Muscle of back (tissue), 3 donors: ENCODE measurements at regions not wholly inside any gene's neighbourhood (a gene's known extent, or its start where the extent isn't known, plus 50 kb on each side); places are given as distances from the start of the nearest gene placed in this dataset.

Experiments
- DNase-seq, 3 donors: peaks; one replicate each; pipeline versions ENCODE4 v3.0.0 to v3.0.0-alpha.2; 2013

DNA sequence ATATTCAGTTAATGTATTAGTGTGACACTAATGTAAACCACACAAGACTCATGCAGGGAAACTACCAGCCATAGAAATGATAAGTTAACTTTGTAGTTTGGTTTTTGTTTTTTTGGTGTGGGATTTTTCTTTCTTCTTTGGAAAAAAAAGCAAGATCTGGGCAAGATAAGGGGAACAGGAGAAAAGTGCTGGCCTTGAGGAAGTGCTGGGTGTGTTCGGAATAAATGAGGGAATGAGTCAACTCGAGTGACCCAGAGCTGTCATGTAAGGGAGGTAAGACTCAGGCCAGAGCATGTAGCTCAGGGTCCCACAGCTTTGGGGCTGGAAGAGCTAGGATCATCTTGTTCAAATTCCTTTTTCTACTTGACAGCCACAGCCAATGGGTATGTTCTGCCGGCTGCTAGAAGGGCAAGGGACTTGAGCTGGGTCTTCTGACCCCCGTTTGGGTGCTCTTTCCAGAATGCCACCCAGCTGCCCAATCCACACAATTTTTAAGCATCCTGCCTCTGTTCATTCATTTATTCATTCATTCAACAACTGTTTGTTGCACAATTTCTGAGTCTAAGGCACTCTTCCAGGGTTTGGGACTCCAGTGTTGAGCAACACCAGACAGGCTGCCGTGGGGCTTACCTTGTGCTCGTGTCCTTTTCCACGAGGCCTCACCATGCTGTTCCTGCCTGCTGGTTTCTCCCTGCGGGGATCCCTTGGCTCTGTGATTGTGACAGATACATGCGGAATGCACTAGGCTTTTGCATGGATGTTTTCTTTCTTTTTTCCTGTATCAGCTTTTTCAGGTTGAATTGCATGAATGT, 54.5 kb downstream of the CLDN34 start:
- DNase-seq, result no peak

DNA sequence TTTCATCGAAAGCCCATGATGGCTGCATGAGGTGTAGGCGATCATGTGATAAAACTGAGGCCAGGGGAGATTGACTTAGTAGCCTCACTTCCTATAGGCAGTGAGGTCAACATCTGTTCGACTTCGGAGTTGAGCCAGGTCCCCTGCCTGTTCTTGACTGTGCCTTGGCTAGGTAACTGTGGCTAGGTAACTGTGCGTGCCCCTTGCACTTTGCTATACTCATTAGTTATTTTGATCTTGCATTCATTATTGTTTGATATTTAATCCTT, 55.0 kb downstream of the CLDN34 start:
- DNase-seq, result no peak

DNA sequence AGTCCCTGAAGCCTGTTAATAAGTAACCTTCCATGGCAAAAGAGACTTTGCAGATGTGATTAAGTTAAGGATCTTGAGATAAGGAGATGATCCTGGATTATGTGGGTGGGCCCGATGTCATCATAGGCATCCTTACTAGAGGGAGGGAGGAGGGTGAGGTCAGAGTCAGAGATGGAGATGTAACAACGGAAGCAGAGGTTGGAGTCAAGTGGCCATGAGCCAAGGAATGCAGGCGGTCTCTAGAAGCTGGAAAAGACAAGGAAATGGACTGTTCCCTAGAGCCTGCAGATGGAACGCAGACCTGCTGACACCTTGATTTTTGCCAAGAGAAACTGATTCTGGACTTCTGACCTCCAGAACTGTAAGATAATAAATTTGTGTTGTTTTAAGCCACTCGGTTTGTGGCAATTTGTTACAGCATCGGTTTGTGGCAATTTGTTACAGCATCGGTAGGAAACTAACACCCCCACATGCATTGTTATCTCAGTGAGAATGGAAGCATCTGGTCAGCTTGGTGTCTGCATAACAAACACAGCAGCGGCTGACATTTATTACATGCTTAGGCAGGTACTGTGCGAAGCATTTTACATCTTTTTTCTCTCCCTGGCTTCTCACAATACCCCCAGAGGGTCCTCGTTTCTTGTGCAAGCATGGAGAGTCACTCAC, 55.6 kb downstream of the CLDN34 start:
- peak in 2 of 3 donors; percentile 38 to 70 for DNase-seq

DNA sequence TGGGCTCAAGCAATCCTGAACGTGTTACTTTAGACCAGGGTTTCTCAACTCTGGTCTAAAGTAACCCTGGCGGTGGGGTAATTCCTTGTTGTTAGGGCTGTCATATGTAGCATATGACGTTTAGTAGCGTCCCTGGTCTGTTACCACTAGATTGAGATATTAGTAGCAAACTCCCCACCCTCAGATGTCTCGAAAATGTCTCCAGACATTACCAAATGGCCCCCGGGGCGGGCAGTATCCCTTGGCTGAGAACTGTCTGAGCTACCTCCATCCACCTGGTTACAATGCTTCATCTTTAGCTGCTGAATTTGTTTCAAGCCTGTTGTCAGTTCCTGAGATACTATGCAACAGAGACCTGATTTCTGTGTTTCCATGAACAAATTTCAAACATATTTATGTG, 56.7 kb downstream of the CLDN34 start:
- no peak for DNase-seq

DNA sequence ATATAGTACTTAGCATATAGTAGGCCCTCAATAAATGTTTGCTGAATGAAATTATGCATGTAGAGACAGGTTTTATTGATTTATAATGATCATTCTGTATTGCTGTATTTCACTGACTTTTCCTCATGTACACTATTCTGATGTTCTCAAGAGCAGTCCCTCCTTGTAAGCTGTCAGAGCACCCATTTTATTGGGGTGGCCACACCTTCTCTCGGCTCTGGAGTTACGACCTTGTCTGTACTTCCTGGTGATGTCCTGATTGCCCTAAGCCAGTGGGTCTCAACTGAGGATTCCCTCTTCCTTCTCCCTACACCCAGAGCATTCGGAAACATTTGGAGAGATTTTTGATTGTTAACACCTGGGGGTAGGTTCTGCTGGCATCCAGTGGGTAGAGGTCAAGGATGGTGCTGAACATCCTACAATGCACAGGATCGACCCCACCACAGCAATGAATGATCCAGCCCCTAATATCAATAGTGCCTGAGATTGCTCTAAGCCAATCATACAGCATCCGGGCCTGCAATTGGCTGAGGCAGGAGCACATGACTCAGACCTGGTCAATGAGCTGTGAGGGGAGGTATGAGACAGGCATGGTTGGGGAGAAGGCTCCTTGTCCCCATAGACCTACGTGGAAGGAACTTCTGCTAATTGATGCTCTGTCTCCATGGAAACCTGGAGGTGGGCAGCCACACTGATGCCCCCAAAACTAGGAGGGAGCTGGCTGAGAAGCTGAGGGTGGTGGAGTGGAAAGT, 58.8 kb downstream of the CLDN34 start:
- DNase-seq, result no peak

DNA sequence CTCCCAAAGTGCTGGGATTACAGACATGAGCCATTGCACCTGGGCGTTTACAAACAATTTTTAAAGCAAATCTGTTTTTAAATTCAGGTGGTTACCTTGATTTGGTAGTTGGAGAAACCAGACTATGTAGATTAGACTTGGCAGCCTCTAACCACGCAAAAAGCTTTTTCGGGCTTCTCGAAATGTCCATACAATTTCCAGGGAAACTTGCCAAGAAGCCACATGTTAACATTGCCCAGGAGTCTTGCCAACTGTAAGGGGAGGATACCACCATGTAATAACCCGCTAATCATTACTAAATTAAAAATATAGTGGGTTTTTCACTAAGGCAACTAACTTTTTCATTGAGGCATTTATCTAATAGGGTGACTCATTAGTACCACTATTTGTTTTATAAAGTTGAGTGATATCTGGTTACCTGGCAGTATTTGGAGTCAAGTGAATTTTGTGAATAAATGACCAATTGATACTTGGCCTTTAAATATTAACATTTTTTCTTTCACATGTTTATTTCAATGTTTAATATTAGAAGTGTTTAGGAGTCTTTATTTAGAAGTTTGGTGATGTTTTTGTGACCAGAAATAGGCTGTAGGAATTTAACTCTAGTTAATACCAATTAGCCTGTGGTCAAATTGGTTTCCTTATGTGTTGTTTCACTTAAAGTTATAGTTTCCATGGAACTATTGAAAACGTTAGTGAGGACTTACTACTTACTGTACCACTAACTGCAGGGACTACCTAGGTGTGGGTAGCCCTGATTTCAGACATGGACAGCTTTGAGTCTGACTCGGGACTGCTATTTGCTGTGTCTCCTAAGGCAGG, 61.3 kb downstream of the CLDN34 start:
- DNase-seq, result no peak

DNA sequence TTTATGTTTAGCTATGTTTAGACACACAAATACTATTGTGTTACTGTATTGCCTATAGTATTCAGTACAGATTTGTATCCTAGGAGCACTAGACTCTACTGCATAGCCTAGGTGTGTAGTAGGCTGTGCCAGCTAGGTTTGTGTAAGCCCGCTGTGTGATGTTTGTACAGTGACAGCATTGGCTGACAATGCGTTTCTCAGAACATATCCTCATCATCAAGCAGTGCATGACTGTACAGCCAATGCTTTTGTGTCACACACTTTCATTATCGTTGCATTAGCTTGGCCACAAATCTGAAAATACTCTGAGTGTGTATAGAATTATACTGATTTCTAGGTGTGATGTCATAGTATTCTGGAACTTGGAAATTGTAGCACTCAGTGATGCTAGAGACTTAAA, 63.4 kb downstream of the CLDN34 start:
- DNase-seq, result no peak

DNA sequence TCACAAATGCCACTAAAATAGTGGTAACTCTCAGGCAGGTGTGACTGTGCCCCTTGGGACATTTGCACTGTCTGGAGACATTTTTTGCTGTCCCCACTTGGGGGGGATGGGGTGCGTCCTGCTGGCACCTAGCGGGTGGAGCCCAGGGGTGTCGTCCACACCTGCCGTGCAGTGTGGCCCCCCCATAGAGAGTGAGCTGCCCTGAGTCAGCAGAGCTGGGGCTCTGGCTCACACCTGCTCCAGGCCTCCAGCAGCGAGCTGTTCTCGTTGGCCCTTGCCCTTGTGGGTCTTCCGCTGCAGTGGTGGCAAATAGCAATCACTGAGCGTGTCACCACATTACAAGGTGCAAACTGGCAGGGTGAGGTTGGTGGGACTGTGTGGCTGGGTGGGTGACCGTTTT, 64.6 kb downstream of the CLDN34 start:
- DNase-seq, result no peak

DNA sequence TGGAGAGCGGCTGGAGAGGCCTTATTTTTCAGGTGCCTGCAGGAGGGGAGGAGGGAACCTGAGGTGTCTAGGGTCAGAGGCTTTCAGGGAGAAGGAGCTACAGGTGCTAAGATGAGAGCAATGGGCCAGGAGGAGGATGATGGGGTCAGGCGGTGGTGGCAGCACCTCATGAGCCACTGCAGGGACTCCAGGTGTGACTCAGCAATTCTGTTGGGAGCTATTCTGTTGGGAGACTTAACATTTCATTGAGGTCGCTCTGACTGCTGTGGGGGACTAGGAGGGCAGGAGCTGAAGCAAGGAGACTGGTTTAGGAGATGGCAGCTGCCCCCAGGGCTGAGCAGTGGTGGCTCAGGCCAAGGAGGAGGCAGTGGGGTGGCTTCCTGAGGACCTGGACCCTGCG, 65.0 kb downstream of the CLDN34 start:
- no peak for DNase-seq

DNA sequence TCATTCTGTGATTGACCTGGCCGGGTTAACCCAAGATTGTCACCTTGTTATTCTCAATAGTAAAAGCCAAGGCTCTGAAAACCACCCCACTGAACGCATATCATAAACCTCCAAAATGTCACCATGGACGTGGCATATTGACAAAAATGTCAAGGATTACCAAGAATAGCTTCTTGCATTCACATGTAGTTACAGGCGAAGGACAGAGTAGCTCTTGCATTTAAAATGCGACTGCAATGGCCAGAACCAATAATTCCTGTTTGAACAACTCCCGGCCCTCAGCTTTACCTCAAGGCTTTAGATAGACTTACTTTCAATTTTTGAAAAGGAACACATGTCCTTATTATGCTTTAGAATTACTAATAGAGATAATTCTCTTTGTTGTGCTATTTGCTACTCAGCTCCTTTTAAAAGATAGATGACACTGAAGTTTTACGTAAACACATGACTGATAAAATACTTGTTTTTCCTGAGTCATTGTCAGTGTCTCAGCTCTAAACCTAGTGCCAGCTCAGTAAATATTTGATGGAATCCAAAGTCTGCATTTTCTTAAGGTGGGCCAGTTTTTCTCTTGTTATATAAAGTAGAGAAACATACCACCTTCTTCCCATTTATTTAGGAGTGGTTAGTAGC, 66.3 kb downstream of the CLDN34 start:
- DNase-seq, result no peak

DNA sequence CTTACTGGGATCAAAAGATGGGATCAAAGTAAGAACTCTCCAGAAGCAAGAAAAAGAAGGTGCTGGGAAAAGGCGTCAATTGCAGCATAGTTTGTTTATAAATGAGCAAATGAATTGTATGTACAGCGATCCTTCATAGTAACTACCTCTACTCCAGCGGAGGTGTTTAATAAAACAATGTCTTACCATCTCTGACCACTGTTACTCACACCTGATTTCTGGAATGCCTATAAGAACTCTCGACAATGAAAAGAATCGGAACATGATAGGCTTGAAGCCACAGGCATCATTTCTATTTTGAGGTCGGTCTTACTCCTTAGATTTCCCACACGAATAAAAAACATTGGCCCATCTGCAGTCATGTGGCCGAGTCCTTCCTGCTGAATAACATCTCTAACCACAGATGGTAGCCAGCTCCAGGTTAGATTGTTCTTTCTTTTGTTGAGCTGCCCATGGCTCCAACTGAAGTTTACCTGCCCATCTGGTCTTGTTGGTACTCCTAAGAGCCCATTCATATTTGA, 67.6 kb downstream of the CLDN34 start:
- no peak for DNase-seq

DNA sequence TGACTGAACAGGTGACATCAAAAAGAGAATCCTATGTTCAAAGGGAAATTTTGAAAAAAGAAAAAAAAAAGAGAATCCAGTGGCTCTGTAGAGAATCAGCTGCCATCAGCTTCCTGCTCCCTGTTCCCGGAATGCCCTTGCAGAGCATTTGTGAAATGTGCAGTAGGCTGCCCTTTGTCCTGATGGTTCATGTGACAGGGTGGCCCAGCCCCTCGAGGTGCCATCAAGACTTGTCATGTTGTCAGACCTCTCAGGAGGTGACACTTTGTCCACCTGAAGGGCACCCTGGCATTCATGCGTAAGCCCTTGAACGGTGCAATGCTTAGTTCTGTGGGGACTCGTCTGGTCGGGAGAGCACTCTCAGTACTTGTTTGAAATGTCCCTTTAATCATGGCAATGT, 71.4 kb downstream of the CLDN34 start:
- no peak for DNase-seq

DNA sequence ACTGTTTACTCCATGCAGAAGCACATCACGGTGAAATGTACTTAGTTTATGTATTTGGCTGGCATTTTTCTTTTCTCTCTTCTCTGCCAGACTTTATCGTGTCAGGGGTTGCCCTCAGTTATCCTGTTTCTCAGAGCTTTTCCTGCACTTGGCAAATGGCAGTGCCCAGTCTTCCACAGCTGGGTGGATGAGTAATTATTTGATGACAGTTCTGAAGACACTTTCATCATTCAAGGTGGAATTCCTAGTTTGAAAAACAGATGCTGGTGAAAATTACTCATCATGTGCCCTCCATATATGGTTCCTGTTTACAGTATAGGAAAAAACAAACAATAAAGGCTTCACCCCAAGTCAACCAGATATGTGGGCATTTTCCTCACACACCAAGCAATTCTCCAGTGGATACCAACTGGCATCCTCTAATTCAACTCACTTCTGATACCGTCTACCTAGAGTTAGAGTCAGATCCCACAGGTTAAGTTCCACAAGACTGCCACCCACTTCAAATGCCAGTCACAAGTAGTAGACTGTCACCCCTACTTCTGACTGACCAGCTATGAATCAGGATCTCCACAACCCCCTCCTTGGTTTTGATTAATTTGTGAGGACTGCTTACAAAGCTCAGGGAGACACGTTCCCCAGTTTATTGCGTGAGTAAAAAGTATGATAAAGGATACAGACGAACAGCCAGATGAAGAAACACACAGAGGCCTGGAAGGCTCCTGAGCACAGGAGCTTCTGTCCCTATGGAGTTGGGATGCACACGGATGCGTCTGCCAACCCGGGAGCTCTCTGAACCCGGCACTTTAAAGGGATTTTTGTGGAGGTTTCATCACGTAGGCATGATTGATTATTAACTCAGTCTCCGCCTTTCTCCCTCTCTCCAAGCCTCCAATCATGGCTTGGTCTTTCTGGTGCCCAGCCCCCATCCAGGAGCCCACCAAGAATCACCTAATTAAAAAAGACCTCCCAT, 72.9 kb downstream of the CLDN34 start:
- DNase-seq, result no peak

DNA sequence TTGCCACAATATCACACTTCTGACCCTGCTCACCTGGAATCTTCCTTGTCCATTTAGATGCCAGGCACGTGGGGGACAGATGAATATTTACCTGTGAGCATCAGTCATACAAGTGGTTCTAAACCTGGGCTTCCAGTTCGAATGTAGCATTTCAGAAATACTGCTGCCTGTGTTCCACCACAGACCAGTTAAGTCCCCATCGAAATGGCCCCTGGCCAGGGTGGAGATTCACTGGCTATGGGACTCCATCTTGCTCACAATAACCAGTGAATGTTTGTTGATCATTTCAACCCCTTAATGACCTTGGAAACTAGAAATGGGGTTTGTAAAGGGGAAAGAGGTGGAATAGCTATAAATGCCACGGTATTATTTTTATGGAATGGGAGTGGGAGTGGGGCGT, 73.8 kb downstream of the CLDN34 start:
- DNase-seq, result no peak

DNA sequence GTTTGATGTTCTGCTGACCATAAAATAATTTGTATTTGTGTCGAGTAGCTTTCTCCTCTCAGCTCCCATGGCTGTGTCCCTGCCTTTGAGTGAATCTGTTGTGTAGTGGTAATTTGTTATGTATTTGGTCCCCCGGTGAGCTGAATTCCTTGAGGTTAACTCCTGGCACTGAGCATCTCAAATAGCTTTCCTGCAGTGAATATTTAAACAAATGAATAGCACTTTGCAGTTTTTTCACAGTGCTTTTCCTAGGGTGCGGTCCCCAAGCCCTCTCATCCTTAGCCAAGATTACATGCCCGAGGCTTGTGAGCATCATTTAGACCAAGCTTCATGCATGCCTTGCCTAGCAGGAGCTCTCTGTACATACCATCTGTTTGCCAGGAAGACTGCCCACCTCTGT, 74.2 kb downstream of the CLDN34 start:
- no peak for DNase-seq

DNA sequence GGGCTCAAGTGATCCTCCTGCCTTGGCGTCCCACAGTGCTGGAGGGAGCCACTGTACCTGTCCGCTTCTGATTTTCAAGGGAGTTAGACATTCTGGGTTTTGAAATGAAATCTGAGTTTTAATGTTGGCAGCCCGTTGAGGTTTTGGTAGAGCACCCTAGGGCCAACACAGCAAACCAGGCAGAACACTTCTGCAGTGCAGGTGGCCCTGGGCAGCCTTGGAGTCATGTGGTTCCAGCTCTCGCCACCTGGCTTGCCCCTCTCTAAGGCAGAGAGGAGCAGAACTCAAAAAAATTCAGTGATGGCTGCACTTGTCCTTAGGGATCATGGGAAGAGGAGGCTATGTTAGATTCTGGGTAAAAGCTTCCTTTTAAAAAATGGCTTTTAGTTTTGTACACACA, 74.9 kb downstream of the CLDN34 start:
- no peak for DNase-seq

DNA sequence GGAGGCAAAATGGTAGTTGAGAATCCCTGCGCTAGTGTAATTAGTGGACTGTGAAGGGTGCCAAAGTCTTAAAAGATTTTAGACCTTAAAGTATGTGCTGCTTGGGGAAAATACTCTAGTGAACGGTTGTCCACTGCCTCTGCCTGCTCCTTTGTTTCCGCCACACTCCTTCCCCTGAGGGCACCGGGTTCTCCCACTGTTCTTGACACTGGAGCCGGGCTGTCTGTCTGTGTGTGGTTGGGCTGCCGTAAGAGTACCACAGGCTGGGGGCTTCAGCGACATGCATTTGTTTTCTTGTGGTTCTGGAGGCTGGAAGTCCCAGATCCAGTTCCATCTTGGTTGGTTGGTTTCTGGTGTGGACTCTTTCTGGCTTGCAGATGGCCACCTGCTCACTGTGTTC, 76.2 kb downstream of the CLDN34 start:
- DNase-seq, result no peak

DNA sequence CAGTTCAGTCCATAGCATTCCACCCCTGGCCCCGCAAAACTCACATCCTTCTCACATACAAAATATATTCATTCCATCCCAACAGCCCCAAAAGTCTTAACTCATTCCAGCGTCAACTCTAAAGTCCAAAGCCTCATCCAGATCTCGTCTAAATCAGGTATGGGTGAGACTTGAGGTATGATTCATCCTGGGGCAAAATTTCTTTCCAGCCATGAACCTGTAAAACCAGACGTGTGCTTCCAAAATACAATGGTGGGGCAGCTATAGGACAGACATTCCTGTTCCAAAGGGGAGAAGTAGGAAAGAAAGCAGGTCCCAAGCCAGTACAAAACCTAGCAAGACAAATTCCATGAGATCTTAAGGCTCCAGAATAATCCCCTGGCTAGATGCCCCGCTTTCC, 76.9 kb downstream of the CLDN34 start:
- DNase-seq, result no peak

DNA sequence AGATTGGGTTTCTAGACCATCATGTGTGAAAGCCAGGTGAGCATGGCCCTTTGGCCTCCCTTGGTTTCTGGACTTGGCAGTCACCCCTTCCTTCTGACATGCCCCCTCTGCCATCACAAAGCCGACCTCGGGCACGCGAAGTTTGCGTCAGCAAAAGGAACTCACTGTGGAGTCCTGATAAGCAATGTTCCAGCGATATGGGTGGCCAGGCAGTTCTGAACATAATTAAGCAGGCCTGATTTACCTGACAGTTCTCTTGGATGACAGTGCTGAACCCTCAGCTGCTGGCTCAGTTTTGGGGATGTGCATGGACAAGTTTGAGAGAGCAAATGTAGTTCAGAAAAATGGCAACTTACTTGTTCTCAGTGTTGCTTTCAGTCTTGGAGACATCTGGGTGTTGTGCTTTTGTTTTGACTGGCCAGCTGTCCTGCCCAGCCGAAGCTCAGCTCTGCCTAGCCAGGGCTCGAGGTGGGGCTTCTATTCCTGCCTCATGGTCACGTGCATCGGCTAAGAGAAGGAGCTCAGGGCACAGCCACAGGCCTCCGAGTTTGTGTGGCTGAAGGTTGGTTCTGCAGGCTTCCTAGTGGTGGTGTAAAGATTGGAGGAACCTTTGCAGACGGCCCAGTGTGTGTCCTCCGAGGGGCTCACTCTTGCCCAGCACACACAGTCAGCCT, 78.3 kb downstream of the CLDN34 start:
- DNase-seq, result no peak

DNA sequence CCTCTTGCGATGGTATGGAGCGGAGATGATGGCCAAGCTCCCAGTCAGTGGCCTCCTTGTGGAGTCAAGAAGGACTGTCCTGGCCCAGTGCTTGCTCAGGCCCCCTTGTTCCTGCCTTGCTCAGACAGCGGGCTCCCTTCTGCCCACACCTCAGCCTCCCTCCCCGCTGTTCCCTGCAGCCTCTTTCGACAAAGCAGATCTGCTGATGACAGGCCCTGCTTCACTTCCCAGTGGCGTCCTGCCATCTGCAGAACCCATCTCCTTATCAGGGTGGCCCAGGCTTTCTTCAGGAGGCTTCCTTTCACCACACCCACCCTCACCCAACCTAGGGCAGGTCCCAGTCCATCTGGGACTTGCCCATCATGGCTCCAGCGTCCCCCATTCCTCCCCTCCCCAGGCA, 80.0 kb downstream of the CLDN34 start:
- DNase-seq, result no peak
